Vagina (tissue), 2 donors: ENCODE measurements at regions not wholly inside any gene's neighbourhood (a gene's known extent, or its start where the extent isn't known, plus 50 kb on each side); places are given as distances from the start of the nearest gene placed in this dataset.

Source experiments
- DNase-seq, 2 donors: peaks; one replicate each; pipeline ENCODE4 v3.0.0-alpha.2; 2017; ENCODE audit errors: extremely low spot score in 2 of 2
- H3K27ac ChIP-seq: fragments of 200-600 bp; sonication (generic); one replicate; pipeline ENCODE4 v1.5.1; 2019
- H3K27me3 ChIP-seq: fragments of 200-600 bp; sonication (generic); one replicate; pipeline ENCODE4 v1.5.1; 2019
- H3K36me3 ChIP-seq, 2 donors: fragments of 200-600 bp; sonication (generic); one replicate each; pipeline ENCODE4 v1.5.1; 2017 to 2019
- H3K4me1 ChIP-seq: fragments of 200-600 bp; sonication (generic); one replicate; pipeline ENCODE4 v1.5.1; 2019
- H3K4me3 ChIP-seq, 2 donors: fragments of 200-600 bp; sonication (generic); 1 replicate in 1 of 2; 2 replicates in 1 of 2; pipeline ENCODE4 v1.5.1; 2016 to 2019
- H3K9me3 ChIP-seq: fragments of 200-600 bp; sonication (generic); one replicate; pipeline ENCODE4 v1.5.1; 2019
- CTCF ChIP-seq, 3 experiments: fragments of 450-650 bp in 2 of 3; fragments of 200-600 bp in 1 of 3; sonication (generic) in 1 of 3; IDR thresholded peaks; one replicate each; pipeline ENCODE4 v1.5.1; 2017 to 2019; ENCODE audit warnings: antibody characterized with exemption in 3 of 3, mild to moderate bottlenecking in 2 of 3, moderate library complexity in 2 of 3
- POLR2A ChIP-seq, 2 donors: fragments of 450-650 bp; IDR thresholded peaks; one replicate each; pipeline ENCODE4 v1.6.1; 2017; ENCODE audit warnings: antibody characterized with exemption in 2 of 2, mild to moderate bottlenecking in 2 of 2, moderate library complexity in 2 of 2
- POLR2AphosphoS5 ChIP-seq, 2 donors: sonication (generic); formaldehyde crosslinking; IDR thresholded peaks; one replicate each; pipeline ENCODE4 v1.9.0; 2017; ENCODE audit warnings: antibody characterized with exemption in 2 of 2, mild to moderate bottlenecking in 2 of 2, low read depth in 1 of 2; ENCODE audit not compliant: insufficient read depth in 1 of 2
- intact Hi-C: fragments of 100-400 bp; cut with DNase I; formaldehyde crosslinking; loops from one replicate; pipeline ENCODE4 v1.15.1; 2023

- TF ChIP-seq POLR2AphosphoS5 (IDR thresholded peaks at IDR 0.05; ENCODE audit: insufficient read depth in 1 of 2, low read depth in 1 of 2) (no peak), CTCF (IDR thresholded peaks at IDR 0.05) (no peak)
- no peaks in the 10 kb centered on the region for H3K36me3 ChIP-seq
- H3K9me3 ChIP-seq, result no peaks in the 10 kb centered on the region
- H3K27ac ChIP-seq, result no peak overlapping the region
- no peak overlapping the region for H3K4me3 ChIP-seq
- no peaks in the 10 kb centered on the region for H3K27me3 ChIP-seq
- H3K4me1 ChIP-seq, result no peaks in the 10 kb centered on the region
- no peak for DNase-seq
- intact Hi-C loops, result no loop called here
Measured at GRCh38 chr7:52648872-52649271, 386.6 kb upstream of the POM121L12 start.

- Histone ChIP-seq H3K27me3 (no peaks in the 10 kb centered on the region), H3K4me3 (no peak overlapping the region), H3K36me3 (no peaks in the 10 kb centered on the region), H3K4me1 (no peaks in the 10 kb centered on the region), H3K27ac (no peak overlapping the region), H3K9me3 (no peaks in the 10 kb centered on the region)
- intact Hi-C loops, result no loop called here
- TF ChIP-seq POLR2AphosphoS5 (IDR thresholded peaks at IDR 0.05; ENCODE audit: insufficient read depth in 1 of 2, low read depth in 1 of 2) (no peak), POLR2A (IDR thresholded peaks at IDR 0.05) (no peak), CTCF (IDR thresholded peaks at IDR 0.05) (no peak)
- no peak for DNase-seq
Measured at GRCh38 chr7:52647046-52647445, 388.4 kb upstream of the POM121L12 start.

GRCh38 chr7:52639981-52640380 lies 395.5 kb upstream of the POM121L12 start:
- intact Hi-C loops, result no loop called here
- no peaks in the 10 kb centered on the region for H3K9me3 ChIP-seq
- H3K4me3 ChIP-seq, result no peak overlapping the region
- TF ChIP-seq POLR2AphosphoS5 (IDR thresholded peaks at IDR 0.05; ENCODE audit: insufficient read depth in 1 of 2, low read depth in 1 of 2) (no peak), POLR2A (IDR thresholded peaks at IDR 0.05) (no peak), CTCF (IDR thresholded peaks at IDR 0.05) (no peak)
- no peaks in the 10 kb centered on the region for H3K27me3 ChIP-seq
- no peaks in the 10 kb centered on the region for H3K4me1 ChIP-seq
- no peak for DNase-seq
- no peaks in the 10 kb centered on the region for H3K36me3 ChIP-seq
- H3K27ac ChIP-seq, result no peak overlapping the region

- DNase-seq, result no peak
- TF ChIP-seq POLR2AphosphoS5 (IDR thresholded peaks at IDR 0.05; ENCODE audit: insufficient read depth in 1 of 2, low read depth in 1 of 2) (no peak), POLR2A (IDR thresholded peaks at IDR 0.05) (no peak), CTCF (IDR thresholded peaks at IDR 0.05) (no peak)
- H3K36me3 ChIP-seq, result no peaks in the 10 kb centered on the region
- no peaks in the 10 kb centered on the region for H3K27me3 ChIP-seq
- no peaks in the 10 kb centered on the region for H3K9me3 ChIP-seq
- H3K4me1 ChIP-seq, result no peaks in the 10 kb centered on the region
- no peak overlapping the region for H3K27ac ChIP-seq
- intact Hi-C loops, result no loop called here
- H3K4me3 ChIP-seq, result no peak overlapping the region
Measured at GRCh38 chr7:52639126-52639525, 396.3 kb upstream of the POM121L12 start.

- Histone ChIP-seq H3K27me3 (no peaks in the 10 kb centered on the region), H3K4me1 (no peaks in the 10 kb centered on the region), H3K36me3 (no peaks in the 10 kb centered on the region), H3K4me3 (no peak overlapping the region), H3K9me3 (no peaks in the 10 kb centered on the region), H3K27ac (no peak overlapping the region)
- intact Hi-C loops, result no loop called here
- no peak for TF ChIP-seq POLR2AphosphoS5 (IDR thresholded peaks at IDR 0.05; ENCODE audit: insufficient read depth in 1 of 2, low read depth in 1 of 2)
- TF ChIP-seq POLR2A (IDR thresholded peaks at IDR 0.05), result no peak
- no peak for TF ChIP-seq CTCF (IDR thresholded peaks at IDR 0.05)
- DNase-seq, result no peak
Measured at GRCh38 chr7:52635021-52635420, 400.4 kb upstream of the POM121L12 start.
